ENCODE measurements at regions not wholly inside any gene's neighbourhood (a gene's known extent, or its start where the extent isn't known, plus 50 kb on each side); places are given as distances from the start of the nearest gene placed in this dataset.

DNA sequence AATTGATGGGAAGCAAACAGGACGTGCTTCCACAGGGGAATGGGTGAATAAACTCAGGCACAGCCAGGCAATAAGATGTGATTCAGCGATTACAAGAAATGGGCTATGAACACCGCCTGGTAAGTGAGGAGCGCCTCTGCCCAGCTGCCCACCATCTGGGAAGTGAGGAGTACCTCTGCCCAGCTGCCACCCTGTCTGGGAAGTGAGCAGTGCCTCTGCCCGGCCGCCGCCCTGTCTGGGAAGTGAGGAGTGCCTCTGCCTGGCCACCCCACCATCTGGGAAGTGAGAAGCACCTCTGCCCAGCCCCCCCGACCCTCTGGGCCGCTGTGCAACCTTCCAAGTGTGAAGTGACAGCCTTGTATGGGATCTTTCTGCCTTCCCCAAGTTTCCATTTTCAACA lies 73.2 kb upstream of the PRR5 start:
- no peaks in the 10 kb centered on the region for H3K4me1 ChIP-seq (ENCODE audit: control insufficient read depth, insufficient read depth, low read length)
- POLR2A ChIA-PET = no interaction called here
- no peak overlapping the region for H3K27ac ChIP-seq (ENCODE audit: extremely low read depth, low read depth, low read length)
- TF ChIP-seq ZNF354C (tag by site-specific recombination; IDR thresholded peaks at IDR 0.05; ENCODE audit: borderline replicate concordance, low read depth) = no peak
- TF ChIP-seq, protein P1, sequence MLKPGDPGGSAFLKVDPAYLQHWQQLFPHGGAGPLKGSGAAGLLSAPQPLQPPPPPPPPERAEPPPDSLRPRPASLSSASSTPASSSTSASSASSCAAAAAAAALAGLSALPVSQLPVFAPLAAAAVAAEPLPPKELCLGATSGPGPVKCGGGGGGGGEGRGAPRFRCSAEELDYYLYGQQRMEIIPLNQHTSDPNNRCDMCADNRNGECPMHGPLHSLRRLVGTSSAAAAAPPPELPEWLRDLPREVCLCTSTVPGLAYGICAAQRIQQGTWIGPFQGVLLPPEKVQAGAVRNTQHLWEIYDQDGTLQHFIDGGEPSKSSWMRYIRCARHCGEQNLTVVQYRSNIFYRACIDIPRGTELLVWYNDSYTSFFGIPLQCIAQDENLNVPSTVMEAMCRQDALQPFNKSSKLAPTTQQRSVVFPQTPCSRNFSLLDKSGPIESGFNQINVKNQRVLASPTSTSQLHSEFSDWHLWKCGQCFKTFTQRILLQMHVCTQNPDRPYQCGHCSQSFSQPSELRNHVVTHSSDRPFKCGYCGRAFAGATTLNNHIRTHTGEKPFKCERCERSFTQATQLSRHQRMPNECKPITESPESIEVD (tag by site-specific recombination; IDR thresholded peaks at IDR 0.05) = no peak
- TF ChIP-seq, protein P2, sequence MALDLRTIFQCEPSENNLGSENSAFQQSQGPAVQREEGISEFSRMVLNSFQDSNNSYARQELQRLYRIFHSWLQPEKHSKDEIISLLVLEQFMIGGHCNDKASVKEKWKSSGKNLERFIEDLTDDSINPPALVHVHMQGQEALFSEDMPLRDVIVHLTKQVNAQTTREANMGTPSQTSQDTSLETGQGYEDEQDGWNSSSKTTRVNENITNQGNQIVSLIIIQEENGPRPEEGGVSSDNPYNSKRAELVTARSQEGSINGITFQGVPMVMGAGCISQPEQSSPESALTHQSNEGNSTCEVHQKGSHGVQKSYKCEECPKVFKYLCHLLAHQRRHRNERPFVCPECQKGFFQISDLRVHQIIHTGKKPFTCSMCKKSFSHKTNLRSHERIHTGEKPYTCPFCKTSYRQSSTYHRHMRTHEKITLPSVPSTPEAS (tag by site-specific recombination; IDR thresholded peaks at IDR 0.05) = no peak
- TF ChIP-seq ZNF350 (tag by site-specific recombination; IDR thresholded peaks at IDR 0.05) = no peak
- TF ChIP-seq, protein P3, sequence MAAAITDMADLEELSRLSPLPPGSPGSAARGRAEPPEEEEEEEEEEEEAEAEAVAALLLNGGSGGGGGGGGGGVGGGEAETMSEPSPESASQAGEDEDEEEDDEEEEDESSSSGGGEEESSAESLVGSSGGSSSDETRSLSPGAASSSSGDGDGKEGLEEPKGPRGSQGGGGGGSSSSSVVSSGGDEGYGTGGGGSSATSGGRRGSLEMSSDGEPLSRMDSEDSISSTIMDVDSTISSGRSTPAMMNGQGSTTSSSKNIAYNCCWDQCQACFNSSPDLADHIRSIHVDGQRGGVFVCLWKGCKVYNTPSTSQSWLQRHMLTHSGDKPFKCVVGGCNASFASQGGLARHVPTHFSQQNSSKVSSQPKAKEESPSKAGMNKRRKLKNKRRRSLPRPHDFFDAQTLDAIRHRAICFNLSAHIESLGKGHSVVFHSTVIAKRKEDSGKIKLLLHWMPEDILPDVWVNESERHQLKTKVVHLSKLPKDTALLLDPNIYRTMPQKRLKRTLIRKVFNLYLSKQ (tag by site-specific recombination; IDR thresholded peaks at IDR 0.05; ENCODE audit: borderline replicate concordance) = no peak
- no peak for TF ChIP-seq SP2 (tag by site-specific recombination; IDR thresholded peaks at IDR 0.05)
- TF ChIP-seq ZNF10 (tag by site-specific recombination; IDR thresholded peaks at IDR 0.05) = no peak
- TF ChIP-seq ZFP37 (tag by site-specific recombination; IDR thresholded peaks at IDR 0.05) = no peak
- no peak for TF ChIP-seq ZNF830 (tag by site-specific recombination; IDR thresholded peaks at IDR 0.05; ENCODE audit: low read depth)
- no peaks in the 10 kb centered on the region for H3K9me3 ChIP-seq (ENCODE audit: control insufficient read depth, insufficient read depth, low read depth, low read length)
- no peaks in the 10 kb centered on the region for H3K36me3 ChIP-seq (ENCODE audit: control insufficient read depth in 2 of 2, insufficient read depth in 1 of 2, low read length in 2 of 2)
- CTCF ChIA-PET = interaction anchor here (0.7 to 5.7 kb wide), 2 partner anchors 38 to 635 kb away, joined by 4 to 84 read pairs; no protein-coding TSS in a partner anchor
- no peak overlapping the region for H3K4me3 ChIP-seq (ENCODE audit: low read depth, low read length)

DNA sequence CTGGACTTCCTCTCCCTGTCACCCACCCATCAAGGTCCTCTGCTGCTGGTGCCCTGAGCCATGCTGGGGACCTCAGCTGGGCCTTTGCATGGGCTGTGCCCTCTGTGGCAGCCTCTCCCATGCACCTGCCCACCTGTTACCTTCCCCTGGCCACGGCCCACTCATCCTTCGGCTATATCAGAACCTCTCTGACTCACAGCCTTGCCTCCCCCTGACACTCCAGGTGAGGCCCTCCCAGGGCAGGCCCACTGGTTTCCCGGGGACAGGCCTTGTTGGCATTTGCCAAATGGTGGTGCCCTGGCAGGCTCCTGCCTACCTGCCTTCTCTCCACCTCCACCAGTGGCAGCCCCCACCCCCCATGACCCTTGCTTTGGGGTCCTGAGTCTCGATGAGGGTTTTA lies 73.7 kb upstream of the PRR5 start:
- Histone ChIP-seq H3K4me3 (ENCODE audit: low read depth, low read length) (no peak overlapping the region), H3K9me3 (ENCODE audit: control insufficient read depth, insufficient read depth, low read depth, low read length) (no peaks in the 10 kb centered on the region), H3K36me3 (ENCODE audit: control insufficient read depth in 2 of 2, insufficient read depth in 1 of 2, low read length in 2 of 2) (no peaks in the 10 kb centered on the region), H3K4me1 (ENCODE audit: control insufficient read depth, insufficient read depth, low read length) (no peaks in the 10 kb centered on the region), H3K27ac (ENCODE audit: extremely low read depth, low read depth, low read length) (no peak overlapping the region)
- no peak for TF ChIP-seq ZNF624 (tag by site-specific recombination; IDR thresholded peaks at IDR 0.05)
- no peak for TF ChIP-seq ZEB2 (tag by site-specific recombination; IDR thresholded peaks at IDR 0.05)
- TF ChIP-seq GLIS1 (tag by site-specific recombination; IDR thresholded peaks at IDR 0.05) = no peak
- no peak for TF ChIP-seq REPIN1 (tag by site-specific recombination; IDR thresholded peaks at IDR 0.05; ENCODE audit: low read depth)
- TF ChIP-seq, protein P4, sequence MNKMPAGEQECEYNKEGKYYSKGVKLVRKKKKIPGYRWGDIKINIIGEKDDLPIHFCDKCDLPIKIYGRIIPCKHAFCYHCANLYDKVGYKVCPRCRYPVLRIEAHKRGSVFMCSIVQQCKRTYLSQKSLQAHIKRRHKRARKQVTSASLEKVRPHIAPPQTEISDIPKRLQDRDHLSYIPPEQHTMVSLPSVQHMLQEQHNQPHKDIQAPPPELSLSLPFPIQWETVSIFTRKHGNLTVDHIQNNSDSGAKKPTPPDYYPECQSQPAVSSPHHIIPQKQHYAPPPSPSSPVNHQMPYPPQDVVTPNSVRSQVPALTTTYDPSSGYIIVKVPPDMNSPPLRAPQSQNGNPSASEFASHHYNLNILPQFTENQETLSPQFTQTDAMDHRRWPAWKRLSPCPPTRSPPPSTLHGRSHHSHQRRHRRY (tag by site-specific recombination; IDR thresholded peaks at IDR 0.05) = no peak
- TF ChIP-seq ZBTB48 (tag by site-specific recombination; IDR thresholded peaks at IDR 0.05) = no peak
- TF ChIP-seq ZNF843 (tag by site-specific recombination; IDR thresholded peaks at IDR 0.05) = no peak
- TF ChIP-seq ZNF558 (tag by site-specific recombination; IDR thresholded peaks at IDR 0.05) = no peak
- no peak for TF ChIP-seq SP7 (tag by site-specific recombination; IDR thresholded peaks at IDR 0.05)
- no peak for TF ChIP-seq ZNF560 (tag by site-specific recombination; IDR thresholded peaks at IDR 0.05; ENCODE audit: borderline replicate concordance)
- no peak for TF ChIP-seq ZSCAN30 (tag by site-specific recombination; IDR thresholded peaks at IDR 0.05)
- POLR2A ChIA-PET = no interaction called here
- CTCF ChIA-PET = interaction anchor here (0.6 to 5.7 kb wide), 7 partner anchors 39 to 639 kb away, joined by 3 to 84 read pairs (median 4); no protein-coding TSS in a partner anchor
